A549 (cell line): ENCODE measurements at regions not wholly inside any gene's neighbourhood (a gene's known extent, or its start where the extent isn't known, plus 50 kb on each side); places are given as distances from the start of the nearest gene placed in this dataset.

Source experiments
- ATOH8 ChIP-seq: fragments of 250-450 bp; sonication (Bioruptor Pico); IDR thresholded peaks from 2 replicates; pipeline ENCODE4 v1.5.0; 2020; ENCODE audit warnings: low read depth, mild to moderate bottlenecking, moderate library complexity
- BHLHE40 ChIP-seq: IDR thresholded peaks from 2 replicates; pipeline ENCODE4 v1.6.1; 2012; ENCODE audit warnings: low read depth, low read length, inconsistent platforms
- CEBPB ChIP-seq, 2 experiments: fragments of >200 bp in 1 of 2; sonication (Bioruptor Twin) in 1 of 2; formaldehyde crosslinking in 1 of 2; IDR thresholded peaks; 2 replicates each; pipeline ENCODE4 v1.6.1; 2012 to 2016
- CTCF ChIP-seq: fragments of >200 bp; sonication (Bioruptor Twin); formaldehyde crosslinking; IDR thresholded peaks from 3 replicates; pipeline ENCODE4 v1.5.1; 2016
- HMGXB4 ChIP-seq: fragments of 250-450 bp; sonication (Bioruptor Pico); IDR thresholded peaks from 2 replicates; pipeline ENCODE4 v1.5.0; 2021; ENCODE audit warnings: mild to moderate bottlenecking, moderate library complexity, borderline replicate concordance
- POLR2A ChIP-seq: IDR thresholded peaks from 2 replicates; pipeline ENCODE4 v1.6.1; 2012; ENCODE audit warnings: mild to moderate bottlenecking, low read length

- no peak for TF ChIP-seq CEBPB (IDR thresholded peaks at IDR 0.05)
- TF ChIP-seq ATOH8 (CRISPR knock-in tag), result no peak
- TF ChIP-seq POLR2A, result no peak
- TF ChIP-seq HMGXB4 (CRISPR knock-in tag), result no peak
- TF ChIP-seq BHLHE40, result no peak
- TF ChIP-seq CTCF, result no peak
Observed at GRCh38 chr7:16113058-16113457, 308.3 kb downstream of the CRPPA start.
